NCI-H1417 treated with DMSO at 0.1 percent for 48 hours (cell line): ENCODE measurements at regions not wholly inside any gene's neighbourhood (a gene's known extent, or its start where the extent isn't known, plus 50 kb on each side); places are given as distances from the start of the nearest gene placed in this dataset.

Experiments
- DNase-seq: peaks from one replicate; lab custom pipeline; 2025; lab: John Stamatoyannopoulos, UW

DNA sequence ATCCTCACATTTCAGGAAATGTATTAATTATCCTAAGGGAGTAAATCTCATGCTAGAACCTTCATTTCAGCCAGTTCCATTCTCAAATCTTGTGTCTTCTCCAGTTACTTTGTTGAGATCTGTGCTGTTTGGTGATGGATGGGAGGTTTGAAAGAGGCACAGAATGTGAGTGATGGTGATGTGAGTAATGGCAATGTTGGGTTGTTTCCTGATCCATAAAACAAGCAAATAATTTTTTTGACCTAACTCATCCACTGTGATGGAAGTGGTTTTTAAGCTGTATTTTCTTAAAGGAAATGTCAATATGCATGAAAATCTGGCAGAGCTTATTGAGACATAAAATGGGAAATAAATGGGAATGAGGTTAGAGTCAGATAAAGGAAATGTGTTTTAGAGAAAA is 214.7 kb downstream of the CHRM3 start:
- DNase-seq, result no peak

DNA sequence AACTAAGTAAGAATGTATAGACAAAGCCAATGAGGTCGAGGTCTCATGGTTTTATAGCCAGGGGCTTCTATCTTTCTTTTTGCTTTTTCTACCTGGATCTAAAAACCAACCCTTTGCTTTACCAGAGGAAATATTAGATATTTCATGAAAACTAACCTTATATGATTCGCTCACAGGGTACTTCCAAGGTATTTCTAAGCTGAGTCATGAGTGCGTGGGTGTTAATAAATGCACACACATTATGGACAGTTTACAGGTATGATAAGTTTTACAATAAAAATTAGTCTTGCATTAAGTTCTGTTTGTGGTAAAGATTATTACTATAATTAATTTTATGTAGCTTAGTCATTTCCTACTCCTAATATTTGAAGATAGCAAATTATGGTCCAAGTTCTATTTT is 217.2 kb downstream of the CHRM3 start:
- DNase-seq, result no peak

DNA sequence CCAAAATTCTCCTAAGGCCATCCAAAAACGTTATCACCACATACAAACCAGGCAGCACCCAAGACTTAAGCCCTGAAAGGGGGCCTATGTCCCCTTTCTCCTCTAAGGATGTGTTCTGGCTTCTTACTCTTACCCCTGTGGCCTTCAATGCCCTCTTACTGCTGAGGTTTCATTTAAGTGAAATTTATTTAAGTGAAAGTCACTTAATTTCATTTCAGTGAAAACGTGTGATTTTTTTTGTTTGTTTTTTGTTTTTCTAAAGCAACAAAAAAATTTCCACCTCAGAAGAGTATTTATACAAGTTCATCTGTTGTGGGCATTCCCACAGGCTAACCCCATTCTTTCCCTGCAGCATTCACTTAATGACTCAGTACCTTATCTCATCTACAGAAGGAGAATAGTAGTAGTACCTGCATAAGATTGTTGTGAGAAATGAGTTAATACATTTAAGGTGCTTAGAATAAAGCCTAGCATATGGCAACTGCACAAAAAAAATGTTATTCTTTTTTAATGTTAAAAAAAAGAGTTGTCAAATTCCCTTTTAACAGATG is 220.6 kb downstream of the CHRM3 start:
- DNase-seq, result no peak

GRCh38 chr1:239608469-239608868 is 222.1 kb downstream of the CHRM3 start:
- DNase-seq, result no peak

GRCh38 chr1:239612379-239612778 is 226.0 kb downstream of the CHRM3 start:
- no peak for DNase-seq

DNA sequence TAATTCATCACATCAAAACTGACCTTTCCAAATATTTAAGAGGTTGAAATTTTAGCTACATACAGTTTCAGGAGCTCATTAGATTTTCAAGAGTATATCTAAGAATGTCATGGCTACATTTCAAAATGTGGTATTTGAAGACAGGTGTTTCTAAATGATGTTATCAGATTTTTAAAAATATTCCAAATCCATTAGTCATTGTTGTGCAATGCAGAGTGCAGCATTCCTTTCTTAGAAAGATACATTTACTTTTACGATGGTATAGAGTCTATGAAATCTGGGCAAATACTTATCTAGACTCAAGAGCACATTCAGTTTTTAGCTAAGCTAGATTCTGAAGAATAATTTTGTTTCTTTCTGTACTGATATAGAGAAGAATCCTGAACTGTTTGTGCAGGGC is 230.3 kb downstream of the CHRM3 start:
- no peak for DNase-seq

DNA sequence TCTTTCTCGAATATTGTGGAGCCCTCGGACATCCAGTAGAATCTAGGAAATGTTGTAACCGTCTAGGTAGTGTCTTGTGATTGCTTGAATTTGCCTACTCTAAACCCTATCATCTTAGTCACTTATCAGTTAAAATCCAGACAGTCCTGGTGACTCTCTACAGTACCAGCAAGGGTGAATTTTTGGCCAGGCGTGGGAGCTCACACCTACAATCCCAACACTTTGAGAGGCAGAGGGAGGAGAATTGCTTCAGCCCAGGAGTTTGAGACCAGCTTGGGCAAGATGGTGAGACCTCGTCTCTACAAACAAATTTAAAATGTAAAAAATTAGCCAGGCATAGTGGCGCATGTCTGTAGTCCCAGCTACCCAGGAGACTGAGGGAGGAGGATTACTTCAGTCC is 230.9 kb downstream of the CHRM3 start:
- no peak for DNase-seq

- no peak for DNase-seq
These were observed 231.4 kb downstream of the CHRM3 start for GRCh38 chr1:239617731-239618130.

DNA sequence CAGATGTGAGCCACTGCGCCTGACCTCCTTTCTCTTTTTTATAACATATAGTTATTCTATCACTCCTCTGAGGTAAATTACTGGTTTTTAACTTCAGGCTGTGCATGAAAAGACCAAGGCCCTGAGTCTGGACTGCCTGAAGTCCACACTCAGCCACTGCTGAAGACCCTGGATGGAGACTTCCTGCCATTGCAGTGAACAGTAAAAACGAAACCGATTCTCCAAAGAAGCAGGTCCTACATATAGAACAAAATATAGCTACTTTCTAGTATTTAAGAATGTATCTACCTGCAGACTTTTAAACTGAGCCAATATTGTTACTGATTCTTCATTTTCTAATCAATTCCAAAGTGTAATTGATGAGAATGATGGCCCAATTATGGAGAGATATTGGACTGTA is 232.8 kb downstream of the CHRM3 start:
- DNase-seq, result no peak

GRCh38 chr1:239630767-239631166 is 244.4 kb downstream of the CHRM3 start:
- no peak for DNase-seq

DNA sequence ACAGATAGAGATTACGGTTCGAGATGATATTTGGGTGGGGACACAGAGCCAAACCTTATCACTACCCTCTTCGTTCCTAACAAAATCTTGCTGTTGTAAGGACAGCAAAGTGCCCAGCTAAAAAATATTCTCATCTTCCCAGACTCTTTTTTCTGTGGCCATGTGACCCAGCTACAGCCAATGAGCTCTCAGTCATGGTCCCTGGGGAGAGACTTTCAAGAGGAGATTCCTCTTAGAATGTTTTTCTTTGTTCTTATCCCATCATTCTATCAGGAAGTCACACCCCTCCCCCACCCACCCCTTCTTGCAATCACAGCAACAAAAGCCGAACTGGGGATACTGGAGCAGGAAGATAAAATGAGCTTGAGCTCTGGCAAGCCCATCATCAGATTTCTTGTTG is 247.1 kb downstream of the CHRM3 start:
- no peak for DNase-seq

- DNase-seq, result no peak
These were observed 248.9 kb downstream of the CHRM3 start for GRCh38 chr1:239635276-239635675.

DNA sequence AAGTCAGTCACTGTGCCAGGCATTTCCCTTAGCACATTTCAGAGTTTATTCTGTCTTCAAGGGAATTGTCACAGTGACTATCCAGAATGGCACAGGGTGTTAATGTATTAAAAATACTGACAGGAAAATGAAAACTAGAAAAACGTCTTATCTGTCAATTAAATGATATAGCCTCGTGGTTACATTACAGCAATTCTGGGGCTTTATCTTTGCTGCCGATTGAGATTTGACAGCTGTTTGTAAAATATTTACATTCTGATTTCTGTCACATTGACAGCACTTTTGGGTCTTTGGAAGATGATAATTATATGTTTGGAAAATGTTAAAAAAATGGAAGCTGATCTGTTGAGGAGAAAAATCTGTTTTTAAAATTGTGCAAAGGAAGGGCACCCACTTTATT is 250.0 kb downstream of the CHRM3 start:
- DNase-seq, result no peak

DNA sequence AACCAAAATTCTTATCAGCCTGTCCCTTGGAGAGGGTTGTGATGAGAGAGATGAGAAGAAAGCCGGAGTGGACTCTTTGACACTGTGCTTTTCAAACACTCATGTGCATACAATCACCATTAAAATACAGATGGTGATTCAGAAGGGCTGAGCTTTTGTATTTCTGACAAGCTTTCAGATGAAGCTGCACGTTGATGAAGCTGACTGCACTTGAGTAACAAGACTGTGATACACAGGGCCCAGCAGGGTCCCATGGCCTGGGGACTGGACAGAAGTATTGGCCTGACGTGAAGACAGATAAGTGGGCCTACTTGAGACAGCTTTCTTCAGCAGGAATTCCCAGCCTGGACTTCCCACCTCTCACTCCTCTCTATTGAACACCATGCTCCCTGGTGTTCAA is 258.2 kb downstream of the CHRM3 start:
- no peak for DNase-seq

DNA sequence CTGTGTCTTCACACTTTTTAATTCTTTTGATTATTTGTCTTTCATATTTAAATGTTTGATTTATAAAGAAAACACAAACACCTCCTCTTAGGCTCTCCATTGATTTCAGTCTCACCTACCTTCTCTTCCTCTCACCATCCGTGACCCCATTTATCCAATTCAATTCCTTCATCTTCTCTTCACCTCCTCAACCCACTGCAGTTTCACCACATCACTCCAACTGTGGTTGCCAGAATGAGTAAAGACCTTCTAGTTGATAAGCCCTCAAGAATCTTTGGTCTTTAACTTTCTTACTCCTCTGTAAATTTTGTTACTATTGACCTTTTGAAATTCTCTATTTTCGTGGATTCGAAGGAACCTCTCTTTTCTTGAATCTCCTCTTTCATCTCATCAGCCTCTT is 260.7 kb downstream of the CHRM3 start:
- DNase-seq, result no peak

DNA sequence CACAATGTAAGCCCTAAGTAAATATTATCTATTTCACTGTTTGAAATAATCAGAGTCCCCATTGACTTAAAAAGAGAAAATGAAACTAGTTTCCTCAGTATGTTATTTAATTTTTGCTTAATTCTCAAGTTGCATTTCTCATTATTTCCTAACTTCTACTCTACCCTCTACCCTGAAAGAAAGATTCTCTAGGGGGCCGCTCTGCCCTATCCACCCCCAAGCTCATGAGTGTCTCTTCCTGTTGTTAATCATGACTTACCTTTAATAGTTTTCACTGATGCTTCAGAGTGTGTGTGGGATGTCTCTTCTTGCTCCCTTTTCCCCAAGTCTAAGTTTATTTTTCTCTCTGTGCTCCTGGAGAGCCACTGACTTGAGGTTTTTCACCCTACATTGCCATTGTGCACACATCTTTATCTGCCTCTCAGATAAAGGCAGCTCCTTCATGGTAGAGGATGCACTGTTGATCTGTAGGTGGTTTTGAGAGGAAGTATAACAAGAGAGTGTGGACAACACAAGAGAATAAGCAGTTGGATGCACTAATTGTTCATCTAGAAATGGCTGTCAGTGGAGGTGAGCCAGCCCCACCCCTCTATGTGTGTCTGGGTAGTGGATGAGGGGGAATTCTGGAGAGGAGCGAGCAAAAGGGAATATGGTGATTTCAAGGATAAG is 261.7 kb downstream of the CHRM3 start:
- DNase-seq, result no peak

- DNase-seq, result no peak
These were observed 268.7 kb downstream of the CHRM3 start for GRCh38 chr1:239655023-239655422.

GRCh38 chr1:239657291-239657690 is 270.9 kb downstream of the CHRM3 start:
- no peak for DNase-seq

GRCh38 chr1:239662950-239663349 is 276.6 kb downstream of the CHRM3 start:
- no peak for DNase-seq

GRCh38 chr1:239672256-239672655 is 285.9 kb downstream of the CHRM3 start:
- no peak for DNase-seq

DNA sequence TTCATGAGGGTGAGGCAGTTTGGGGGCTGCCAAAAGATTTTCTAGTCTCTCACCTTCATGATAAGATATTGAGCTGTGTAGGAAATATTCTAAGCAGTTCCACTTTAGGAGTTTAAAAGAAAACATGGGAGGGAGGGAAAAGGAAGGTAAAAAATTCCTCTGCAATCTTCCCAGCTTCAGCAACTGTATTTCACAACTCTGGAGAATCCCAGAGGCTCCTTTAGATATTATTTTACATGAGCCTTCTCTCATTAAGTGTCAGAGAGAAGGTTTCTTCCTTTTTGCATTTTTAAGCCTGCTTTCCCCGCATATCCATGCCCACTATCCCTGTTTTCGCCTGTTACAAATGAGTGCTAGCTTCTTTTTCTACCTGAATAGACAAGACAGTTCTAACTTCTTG is 289.4 kb downstream of the CHRM3 start:
- no peak for DNase-seq

GRCh38 chr1:239676522-239677273 is 290.3 kb downstream of the CHRM3 start:
- DNase-seq, result no peak

- no peak for DNase-seq
These were observed 291.0 kb downstream of the CHRM3 start for GRCh38 chr1:239677362-239677761.

GRCh38 chr1:239678181-239678580 is 291.8 kb downstream of the CHRM3 start:
- DNase-seq, result no peak
